ENCODE measurements at regions not wholly inside any gene's neighbourhood (a gene's known extent, or its start where the extent isn't known, plus 50 kb on each side); places are given as distances from the start of the nearest gene placed in this dataset.
"Not testable (repeated sequence)": the region's sequence is repeated elsewhere in the genome, so short reads cannot be mapped to it uniquely, and the experiment has no call there.

DNA sequence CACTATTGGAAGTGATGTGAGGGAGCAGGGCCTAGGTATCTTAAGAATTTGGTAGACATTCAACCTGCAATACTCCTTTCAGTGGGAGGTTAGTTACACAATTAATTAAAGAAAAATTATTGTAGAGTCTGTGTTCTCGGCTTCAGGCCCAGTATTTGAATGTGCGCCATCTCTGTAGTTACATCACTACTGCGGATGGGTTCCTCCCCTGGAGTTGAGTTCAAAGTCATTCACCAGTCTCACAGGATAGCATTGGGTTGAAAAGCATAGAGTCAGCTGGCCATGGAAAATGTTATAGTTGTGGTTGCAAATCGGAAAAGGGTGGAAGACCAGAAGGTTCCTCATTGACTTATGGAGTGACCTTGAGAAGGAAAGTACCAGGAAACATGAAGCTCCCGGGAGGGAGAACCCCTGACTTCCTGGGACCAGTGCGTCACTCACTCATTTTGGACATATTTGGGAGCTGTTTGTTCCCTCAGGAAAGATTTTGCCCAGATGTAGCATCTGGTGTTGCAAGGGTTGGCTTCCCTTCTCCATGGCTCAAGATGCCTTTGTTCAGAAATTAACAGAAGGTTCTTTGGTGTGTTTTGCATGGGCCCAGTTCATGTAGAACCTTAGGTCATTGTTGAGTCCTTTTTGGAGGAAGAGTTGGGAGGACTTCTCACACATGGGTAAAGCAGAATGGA lies 111.8 kb downstream of the SRGAP2 start:
- not testable (repeated sequence) for H3K9ac ChIP-seq (ENCODE audit: low read length in 2 of 2); H3K4me3 ChIP-seq (ENCODE audit: low read length in 2 of 2); H3K36me3 ChIP-seq (ENCODE audit: control insufficient read depth in 2 of 2, insufficient read depth in 2 of 2, low read length in 2 of 2); H3K27me3 ChIP-seq (ENCODE audit: control insufficient read depth in 1 of 2, insufficient read depth in 2 of 2, low read length in 2 of 2); H3K9me3 ChIP-seq (ENCODE audit: control insufficient read depth in 2 of 2, low read length in 2 of 2); H3K4me1 ChIP-seq (ENCODE audit: control insufficient read depth, insufficient read depth, low read length); H3K27ac ChIP-seq (ENCODE audit: low read length)

DNA sequence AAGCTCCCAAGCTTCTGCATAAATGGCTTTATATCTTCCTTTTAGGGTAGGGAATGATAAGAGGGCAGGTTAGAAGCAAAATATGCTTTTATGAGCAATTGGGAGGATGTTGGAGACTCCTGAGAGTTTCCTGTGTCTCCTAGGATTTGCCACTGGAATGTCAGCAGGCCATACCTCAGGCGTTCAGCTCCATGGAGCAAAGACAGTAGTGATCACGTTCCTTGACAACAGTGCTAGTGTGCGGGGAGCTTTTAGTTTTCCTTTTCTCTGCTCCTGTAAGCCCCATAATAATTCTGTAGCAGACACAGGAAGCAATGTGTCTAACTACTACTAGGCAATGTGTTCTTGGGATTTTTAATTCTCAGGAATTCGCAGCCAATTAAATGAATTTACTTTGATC lies 113.6 kb downstream of the SRGAP2 start:
- not testable (repeated sequence) for H3K36me3 ChIP-seq (ENCODE audit: control insufficient read depth in 2 of 2, insufficient read depth in 2 of 2, low read length in 2 of 2); H3K4me1 ChIP-seq (ENCODE audit: control insufficient read depth, insufficient read depth, low read length); H3K4me3 ChIP-seq (ENCODE audit: low read length in 2 of 2); H3K27ac ChIP-seq (ENCODE audit: low read length); H3K27me3 ChIP-seq (ENCODE audit: control insufficient read depth in 1 of 2, insufficient read depth in 2 of 2, low read length in 2 of 2); H3K9me3 ChIP-seq (ENCODE audit: control insufficient read depth in 2 of 2, low read length in 2 of 2); H3K9ac ChIP-seq (ENCODE audit: low read length in 2 of 2)

DNA sequence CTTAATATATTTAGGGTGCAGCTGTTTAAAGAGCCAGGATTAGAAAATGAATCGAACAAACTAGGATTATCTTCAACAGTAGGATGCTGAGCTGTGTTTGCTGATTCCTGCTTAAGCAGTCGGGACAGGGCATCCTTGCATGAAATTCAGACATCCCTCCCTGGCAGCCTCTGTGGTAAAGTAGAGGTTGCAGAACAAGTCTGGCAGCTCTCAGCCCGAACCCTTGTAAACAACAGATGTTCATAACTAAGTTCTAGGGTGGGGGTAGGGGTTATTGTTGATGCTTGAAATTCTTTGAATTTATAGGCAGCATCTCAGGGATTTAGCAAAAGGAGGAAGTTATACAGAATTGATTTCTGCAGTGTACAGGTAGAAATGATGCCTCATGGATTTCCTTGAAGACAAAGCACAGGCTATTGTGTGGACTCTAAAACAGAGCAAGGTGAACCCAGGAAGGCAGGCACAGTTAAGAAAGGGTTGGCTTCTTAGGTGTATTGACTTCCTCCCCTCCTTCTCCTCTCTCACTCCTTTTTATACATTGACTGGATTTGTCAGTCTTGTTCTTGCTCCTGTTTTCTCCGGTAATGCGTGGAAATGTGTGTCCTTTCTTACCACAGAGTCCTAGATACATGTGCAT lies 114.7 kb downstream of the SRGAP2 start:
- not testable (repeated sequence) for H3K4me1 ChIP-seq (ENCODE audit: control insufficient read depth, insufficient read depth, low read length); H3K27ac ChIP-seq (ENCODE audit: low read length); H3K9ac ChIP-seq (ENCODE audit: low read length in 2 of 2); H3K36me3 ChIP-seq (ENCODE audit: control insufficient read depth in 2 of 2, insufficient read depth in 2 of 2, low read length in 2 of 2); H3K4me3 ChIP-seq (ENCODE audit: low read length in 2 of 2); H3K27me3 ChIP-seq (ENCODE audit: control insufficient read depth in 1 of 2, insufficient read depth in 2 of 2, low read length in 2 of 2); H3K9me3 ChIP-seq (ENCODE audit: control insufficient read depth in 2 of 2, low read length in 2 of 2)

DNA sequence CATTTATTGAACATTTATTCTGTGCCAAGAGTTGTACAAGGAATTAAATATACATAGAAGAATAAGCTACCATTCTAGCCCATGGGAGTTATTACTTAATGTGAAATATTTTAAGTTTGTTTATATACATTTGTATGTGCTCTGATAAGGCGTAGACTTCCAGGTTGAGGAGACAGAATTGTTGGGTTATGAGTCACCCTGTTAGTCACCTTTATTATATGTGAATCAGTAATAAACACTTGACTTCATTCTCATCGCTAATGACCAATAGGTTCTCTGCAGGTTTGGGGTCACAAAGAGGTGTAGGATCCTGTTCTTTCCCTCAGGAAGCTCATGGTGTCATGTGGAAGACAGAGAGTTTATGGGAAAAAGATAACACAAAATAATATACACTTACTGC lies 116.9 kb downstream of the SRGAP2 start:
- not testable (repeated sequence) for H3K4me3 ChIP-seq (ENCODE audit: low read length in 2 of 2); H3K27ac ChIP-seq (ENCODE audit: low read length); H3K4me1 ChIP-seq (ENCODE audit: control insufficient read depth, insufficient read depth, low read length); H3K27me3 ChIP-seq (ENCODE audit: control insufficient read depth in 1 of 2, insufficient read depth in 2 of 2, low read length in 2 of 2); H3K9ac ChIP-seq (ENCODE audit: low read length in 2 of 2); H3K9me3 ChIP-seq (ENCODE audit: control insufficient read depth in 2 of 2, low read length in 2 of 2); H3K36me3 ChIP-seq (ENCODE audit: control insufficient read depth in 2 of 2, insufficient read depth in 2 of 2, low read length in 2 of 2)

DNA sequence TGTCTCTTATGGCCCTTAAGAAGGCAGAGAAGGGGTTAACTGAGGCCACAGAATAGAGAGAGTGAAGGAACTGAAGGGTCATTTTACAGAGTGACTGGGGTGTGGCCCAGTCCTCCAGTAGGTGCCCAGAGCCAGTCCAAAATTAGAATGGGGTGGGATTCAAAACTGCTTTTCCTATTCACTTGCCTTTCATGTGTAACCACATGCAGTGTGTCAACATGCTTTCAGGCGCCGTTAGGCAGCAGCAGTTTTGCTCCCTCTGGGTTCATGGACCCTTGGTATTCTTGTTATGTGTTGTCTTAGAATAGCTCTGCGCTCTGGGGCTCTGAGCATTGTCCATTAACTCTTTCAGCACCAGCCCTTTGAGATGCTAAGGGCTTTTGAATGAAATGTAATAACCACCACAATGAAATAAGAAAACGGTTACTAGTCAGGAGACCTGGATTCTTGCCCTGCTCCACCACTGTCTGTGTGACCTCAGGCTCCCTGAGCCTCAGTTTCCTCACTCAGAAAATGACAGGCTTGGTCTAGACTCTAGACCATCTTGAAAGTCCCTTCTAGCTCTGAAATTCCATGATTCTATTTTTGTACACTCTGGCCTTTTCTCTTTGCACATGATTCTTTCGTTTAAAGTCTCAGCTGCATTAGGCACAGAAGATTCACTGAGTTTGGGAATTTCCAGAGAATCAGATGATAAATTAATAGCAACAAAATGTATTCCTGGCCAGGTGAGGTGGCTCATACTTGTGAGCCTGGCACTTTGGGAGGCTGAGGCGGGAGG lies 123.0 kb downstream of the SRGAP2 start:
- H3K27ac ChIP-seq (ENCODE audit: low read length); H3K9ac ChIP-seq (ENCODE audit: low read length in 2 of 2); H3K36me3 ChIP-seq (ENCODE audit: control insufficient read depth in 2 of 2, insufficient read depth in 2 of 2, low read length in 2 of 2); H3K27me3 ChIP-seq (ENCODE audit: control insufficient read depth in 1 of 2, insufficient read depth in 2 of 2, low read length in 2 of 2); H3K4me1 ChIP-seq (ENCODE audit: control insufficient read depth, insufficient read depth, low read length); H3K9me3 ChIP-seq (ENCODE audit: control insufficient read depth in 2 of 2, low read length in 2 of 2); H3K4me3 ChIP-seq (ENCODE audit: low read length in 2 of 2): not testable (repeated sequence)

DNA sequence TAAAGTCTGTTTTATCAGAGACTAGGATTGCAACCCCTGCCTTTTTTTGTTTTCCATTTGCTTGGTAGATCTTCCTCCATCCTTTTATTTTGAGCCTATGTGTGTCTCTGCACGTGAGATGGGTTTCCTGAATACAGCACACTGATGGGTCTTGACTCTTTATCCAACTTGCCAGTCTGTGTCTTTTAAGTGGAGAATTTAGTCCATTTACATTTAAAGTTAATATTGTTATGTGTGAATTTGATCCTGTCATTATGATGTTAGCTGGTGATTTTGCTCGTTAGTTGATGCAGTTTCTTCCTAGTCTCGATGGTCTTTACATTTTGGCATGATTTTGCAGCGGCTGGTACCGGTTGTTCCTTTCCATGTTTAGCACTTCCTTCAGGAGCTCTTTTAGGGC lies 128.3 kb downstream of the SRGAP2 start:
- not testable (repeated sequence) for H3K4me3 ChIP-seq (ENCODE audit: low read length in 2 of 2); H3K9ac ChIP-seq (ENCODE audit: low read length in 2 of 2); H3K9me3 ChIP-seq (ENCODE audit: control insufficient read depth in 2 of 2, low read length in 2 of 2); H3K27ac ChIP-seq (ENCODE audit: low read length); H3K4me1 ChIP-seq (ENCODE audit: control insufficient read depth, insufficient read depth, low read length); H3K36me3 ChIP-seq (ENCODE audit: control insufficient read depth in 2 of 2, insufficient read depth in 2 of 2, low read length in 2 of 2); H3K27me3 ChIP-seq (ENCODE audit: control insufficient read depth in 1 of 2, insufficient read depth in 2 of 2, low read length in 2 of 2)

DNA sequence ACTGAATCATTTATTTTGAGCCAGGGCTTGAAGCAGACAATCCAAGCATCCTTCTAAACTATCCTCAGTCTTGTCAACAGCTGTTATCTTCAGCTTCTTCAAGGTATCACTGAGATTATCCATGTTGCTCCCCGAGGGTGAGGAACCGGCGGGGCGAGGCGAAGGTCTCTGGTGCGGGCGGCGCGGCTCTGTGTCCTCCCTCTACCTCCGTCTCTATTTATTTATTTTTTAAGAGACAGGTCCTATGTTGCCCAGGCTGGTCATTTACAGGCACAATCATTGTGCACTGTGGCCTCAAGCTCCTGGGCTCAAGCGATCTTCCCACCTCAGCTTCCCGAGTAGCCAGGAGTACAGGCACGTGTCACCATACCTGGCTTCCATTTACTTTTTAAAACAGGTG lies 130.0 kb downstream of the SRGAP2 start:
- not testable (repeated sequence) for H3K4me1 ChIP-seq (ENCODE audit: control insufficient read depth, insufficient read depth, low read length); H3K4me3 ChIP-seq (ENCODE audit: low read length in 2 of 2); H3K27ac ChIP-seq (ENCODE audit: low read length); H3K9me3 ChIP-seq (ENCODE audit: control insufficient read depth in 2 of 2, low read length in 2 of 2); H3K27me3 ChIP-seq (ENCODE audit: control insufficient read depth in 1 of 2, insufficient read depth in 2 of 2, low read length in 2 of 2); H3K9ac ChIP-seq (ENCODE audit: low read length in 2 of 2); H3K36me3 ChIP-seq (ENCODE audit: control insufficient read depth in 2 of 2, insufficient read depth in 2 of 2, low read length in 2 of 2)

DNA sequence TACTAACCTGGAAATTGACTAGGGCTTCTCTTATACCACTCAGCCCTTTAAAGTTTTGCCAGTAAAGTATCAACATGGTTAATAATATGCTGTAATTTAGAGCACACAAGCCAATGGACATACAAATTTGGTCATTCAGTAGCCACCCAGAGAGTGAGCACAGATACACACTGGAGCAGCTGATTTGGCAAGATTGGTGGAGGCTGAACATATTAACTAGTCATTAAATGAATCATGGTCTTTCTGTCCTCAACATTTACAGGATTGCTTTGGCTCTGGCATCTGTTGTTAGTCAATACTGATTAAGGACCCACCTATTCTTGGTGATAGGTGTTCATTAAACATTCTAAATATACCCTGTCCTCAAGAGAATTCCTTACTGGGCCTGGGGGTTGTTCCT lies 130.6 kb downstream of the SRGAP2 start:
- H3K4me3 ChIP-seq (ENCODE audit: low read length in 2 of 2); H3K9ac ChIP-seq (ENCODE audit: low read length in 2 of 2); H3K27ac ChIP-seq (ENCODE audit: low read length); H3K4me1 ChIP-seq (ENCODE audit: control insufficient read depth, insufficient read depth, low read length); H3K36me3 ChIP-seq (ENCODE audit: control insufficient read depth in 2 of 2, insufficient read depth in 2 of 2, low read length in 2 of 2); H3K9me3 ChIP-seq (ENCODE audit: control insufficient read depth in 2 of 2, low read length in 2 of 2); H3K27me3 ChIP-seq (ENCODE audit: control insufficient read depth in 1 of 2, insufficient read depth in 2 of 2, low read length in 2 of 2): not testable (repeated sequence)

DNA sequence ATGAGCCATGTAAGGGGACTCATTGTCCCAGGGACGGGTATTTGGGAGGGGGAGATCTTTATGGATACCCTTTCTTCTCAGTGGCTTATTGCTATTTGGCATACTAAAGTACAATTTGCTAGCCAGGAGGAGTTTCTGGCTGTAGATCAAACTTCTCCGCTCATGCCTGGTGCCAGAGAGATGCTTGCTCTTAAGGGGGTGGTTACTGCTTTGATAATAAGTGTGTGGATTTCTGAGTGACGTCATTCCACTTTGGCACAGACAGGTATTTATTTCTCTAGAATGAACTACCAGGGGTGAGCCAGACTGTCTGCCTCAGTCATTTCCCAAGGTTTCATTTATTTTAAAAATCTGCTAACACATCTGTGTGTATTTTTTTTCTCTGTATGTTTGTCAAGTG lies 131.1 kb downstream of the SRGAP2 start:
- H3K36me3 ChIP-seq (ENCODE audit: control insufficient read depth in 2 of 2, insufficient read depth in 2 of 2, low read length in 2 of 2); H3K4me3 ChIP-seq (ENCODE audit: low read length in 2 of 2); H3K9me3 ChIP-seq (ENCODE audit: control insufficient read depth in 2 of 2, low read length in 2 of 2); H3K27me3 ChIP-seq (ENCODE audit: control insufficient read depth in 1 of 2, insufficient read depth in 2 of 2, low read length in 2 of 2); H3K27ac ChIP-seq (ENCODE audit: low read length); H3K4me1 ChIP-seq (ENCODE audit: control insufficient read depth, insufficient read depth, low read length); H3K9ac ChIP-seq (ENCODE audit: low read length in 2 of 2): not testable (repeated sequence)

DNA sequence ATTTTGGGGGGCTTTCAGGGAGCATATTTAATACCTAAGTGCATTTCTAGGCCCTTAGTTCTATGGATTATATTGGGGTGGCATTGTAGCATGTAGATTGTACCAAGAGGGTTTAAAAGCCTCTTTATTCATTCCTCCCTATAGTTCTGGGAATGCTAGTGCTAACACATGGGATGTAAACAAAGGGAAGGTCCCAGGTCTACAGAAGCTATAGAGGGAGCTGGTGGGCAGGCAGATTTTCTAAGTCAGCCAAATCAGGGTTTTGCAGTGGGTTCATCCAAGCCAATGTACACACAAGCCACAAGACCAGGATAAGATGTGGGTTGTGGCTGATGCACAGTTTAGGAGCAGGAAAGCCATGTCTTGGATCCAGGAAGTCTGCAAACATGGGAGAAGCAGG lies 131.8 kb downstream of the SRGAP2 start:
- not testable (repeated sequence) for H3K27ac ChIP-seq (ENCODE audit: low read length); H3K4me1 ChIP-seq (ENCODE audit: control insufficient read depth, insufficient read depth, low read length); H3K36me3 ChIP-seq (ENCODE audit: control insufficient read depth in 2 of 2, insufficient read depth in 2 of 2, low read length in 2 of 2); H3K4me3 ChIP-seq (ENCODE audit: low read length in 2 of 2); H3K9ac ChIP-seq (ENCODE audit: low read length in 2 of 2); H3K27me3 ChIP-seq (ENCODE audit: control insufficient read depth in 1 of 2, insufficient read depth in 2 of 2, low read length in 2 of 2); H3K9me3 ChIP-seq (ENCODE audit: control insufficient read depth in 2 of 2, low read length in 2 of 2)

Data from stomach smooth muscle (tissue), 2 donors.